ENCODE measurements at regions not wholly inside any gene's neighbourhood (a gene's known extent, or its start where the extent isn't known, plus 50 kb on each side); places are given as distances from the start of the nearest gene placed in this dataset.

DNA sequence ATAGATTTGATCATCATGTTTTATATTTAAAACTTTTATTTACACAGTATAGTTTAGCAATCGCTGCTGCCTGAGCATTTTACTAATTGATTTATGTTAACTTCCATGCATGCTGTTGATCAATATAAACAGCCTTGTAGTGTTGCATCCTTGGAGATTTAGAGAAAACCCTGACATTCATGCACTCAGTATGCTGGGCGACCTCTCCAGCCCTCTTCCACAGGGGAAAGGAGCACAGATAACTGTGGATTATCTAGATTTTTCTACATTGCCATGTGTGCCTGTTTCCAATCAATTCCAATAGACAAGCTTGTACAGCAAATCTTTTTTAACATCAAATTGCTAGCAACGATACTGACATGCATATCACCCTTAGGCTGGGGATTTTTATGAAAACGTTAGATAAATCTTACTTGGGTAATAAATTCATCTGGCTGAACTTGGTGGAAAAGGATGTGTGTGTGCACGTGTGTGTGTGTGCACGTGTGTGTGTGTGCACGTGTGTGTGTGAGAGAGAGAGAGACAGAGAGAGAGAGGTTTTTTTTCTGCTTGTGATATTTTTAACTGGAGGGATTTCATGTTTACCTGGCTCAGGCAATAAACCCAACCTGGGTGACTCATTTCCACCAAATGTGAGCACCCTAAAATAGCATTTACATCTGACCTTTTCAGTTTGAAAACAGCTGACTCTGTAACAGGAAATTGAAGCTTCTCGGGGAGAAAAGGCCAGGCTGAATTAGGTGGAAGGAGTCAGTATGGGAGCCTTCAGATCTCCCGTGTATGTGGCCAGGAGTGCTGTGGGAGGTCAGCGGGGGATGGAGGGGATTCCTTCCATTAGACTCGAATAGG lies 339.8 kb downstream of the PRDM2 start:
- DNase-seq (ENCODE audit: low spot score), result peak; percentile 35

DNA sequence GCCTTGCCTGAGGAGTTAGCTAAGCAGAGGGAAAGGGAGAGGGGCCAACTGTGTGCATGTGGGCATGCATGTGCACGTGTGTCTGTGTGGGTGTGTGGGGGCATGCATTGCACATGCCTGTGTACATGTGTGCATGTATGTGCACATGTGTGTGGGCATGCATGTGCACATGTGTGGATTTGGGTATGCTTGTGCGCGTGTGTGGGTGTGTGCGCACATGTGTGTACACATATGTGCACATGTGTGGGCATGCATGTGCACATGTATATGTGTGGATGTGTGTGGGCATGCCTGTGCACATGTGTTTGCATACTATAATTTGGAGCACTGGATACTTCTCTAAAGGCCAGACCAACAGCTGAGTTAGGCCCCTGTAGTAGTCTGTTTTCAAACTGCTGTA lies 350.0 kb downstream of the PRDM2 start:
- DNase-seq (ENCODE audit: low spot score), result no peak

DNA sequence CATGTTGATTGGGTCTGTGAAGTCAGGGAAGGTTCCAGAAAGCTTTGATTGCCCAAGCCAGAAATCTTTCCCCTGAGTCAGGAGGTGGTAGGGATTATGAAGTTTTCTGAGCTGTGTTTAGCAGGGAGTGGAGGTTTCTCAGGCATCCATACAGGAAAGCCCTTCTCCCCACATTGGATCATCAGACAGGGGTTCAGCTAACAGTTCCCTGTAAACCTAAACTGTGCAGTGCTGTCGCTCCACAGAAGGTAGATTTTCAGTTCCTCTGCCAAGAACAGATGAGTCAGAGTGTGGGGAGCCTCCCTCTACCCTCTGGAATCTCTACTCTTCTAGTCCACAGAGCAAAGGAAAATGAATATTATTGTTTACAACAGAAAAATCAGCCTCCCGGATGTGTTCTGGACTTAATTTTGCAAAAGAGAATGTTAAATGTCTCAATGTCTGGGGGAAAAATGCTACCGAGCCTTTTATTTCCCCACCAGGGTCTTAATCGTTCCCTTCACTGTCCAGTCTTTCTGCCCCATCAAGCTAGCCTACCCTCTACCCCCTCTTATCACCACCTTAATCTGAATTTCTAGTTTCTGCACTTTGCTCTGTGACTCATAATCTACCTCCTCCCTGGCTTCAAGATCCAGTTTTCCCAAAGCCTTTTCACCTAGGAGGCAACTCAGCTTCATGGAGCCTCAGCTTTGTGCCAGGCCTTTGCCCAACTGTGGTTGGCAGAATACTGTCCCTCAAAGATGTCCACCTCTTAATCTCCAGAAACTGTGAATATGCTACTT lies 355.6 kb downstream of the PRDM2 start:
- DNase-seq (ENCODE audit: low spot score), result no peak

DNA sequence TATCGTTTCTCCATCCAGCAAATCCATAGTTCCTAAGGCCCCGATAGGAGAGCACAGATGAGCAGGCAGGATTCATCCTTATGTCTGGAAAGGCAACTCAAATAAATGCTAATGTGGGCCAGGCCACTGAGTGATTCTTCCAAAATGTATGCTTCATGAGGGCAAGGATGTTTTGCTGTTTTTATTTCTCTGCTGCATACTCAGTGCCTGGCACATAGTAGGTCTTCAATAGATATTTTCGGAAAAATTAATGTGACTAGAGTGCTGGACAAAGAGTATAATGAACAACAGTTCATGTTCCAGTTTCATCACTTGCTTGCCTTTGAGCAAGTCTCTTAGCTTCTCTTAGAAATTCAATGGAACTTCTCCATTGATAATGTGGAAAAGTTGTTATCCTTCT lies 357.7 kb downstream of the PRDM2 start:
- DNase-seq (ENCODE audit: low spot score), result no peak

DNA sequence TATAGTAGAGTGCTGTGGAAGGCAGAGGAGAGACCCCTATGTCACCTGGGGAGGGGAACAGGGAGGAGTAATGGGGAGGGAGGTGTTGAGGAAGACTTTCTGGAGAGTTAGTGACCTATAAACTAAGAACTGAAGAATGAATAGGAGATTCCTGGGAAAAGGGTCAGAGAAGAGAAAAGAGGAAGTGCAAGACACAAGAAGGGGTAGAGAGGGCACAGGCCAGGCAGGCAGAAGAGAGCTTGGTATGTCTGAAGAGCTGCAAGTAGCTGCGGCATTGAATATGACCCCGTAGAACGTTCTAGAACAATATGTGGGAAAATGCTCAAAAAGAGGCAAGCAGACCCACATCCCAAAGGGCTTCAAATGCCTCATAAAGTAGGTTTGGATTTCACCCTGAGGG lies 361.2 kb downstream of the PRDM2 start:
- DNase-seq (ENCODE audit: low spot score), result no peak

DNA sequence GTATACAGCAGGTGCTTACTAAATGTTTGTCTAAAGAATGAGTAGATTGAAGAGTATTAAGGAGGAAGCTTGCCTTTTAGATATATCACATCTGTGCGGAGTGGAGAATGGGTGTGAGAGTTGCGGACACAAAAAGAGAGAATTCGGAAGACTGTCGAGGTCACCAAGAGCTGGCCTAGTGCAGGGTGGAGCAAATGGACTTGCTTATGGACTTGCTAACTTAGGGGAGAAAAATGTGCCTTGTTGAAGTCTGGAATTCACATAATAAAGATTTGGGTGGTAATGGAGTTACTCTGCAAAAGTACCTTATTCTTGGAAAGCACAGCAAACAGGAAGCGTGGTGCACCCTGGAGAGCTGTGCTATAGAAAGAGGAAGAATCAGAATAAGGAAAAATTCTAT lies 361.7 kb downstream of the PRDM2 start:
- no peak for DNase-seq (ENCODE audit: low spot score)

DNA sequence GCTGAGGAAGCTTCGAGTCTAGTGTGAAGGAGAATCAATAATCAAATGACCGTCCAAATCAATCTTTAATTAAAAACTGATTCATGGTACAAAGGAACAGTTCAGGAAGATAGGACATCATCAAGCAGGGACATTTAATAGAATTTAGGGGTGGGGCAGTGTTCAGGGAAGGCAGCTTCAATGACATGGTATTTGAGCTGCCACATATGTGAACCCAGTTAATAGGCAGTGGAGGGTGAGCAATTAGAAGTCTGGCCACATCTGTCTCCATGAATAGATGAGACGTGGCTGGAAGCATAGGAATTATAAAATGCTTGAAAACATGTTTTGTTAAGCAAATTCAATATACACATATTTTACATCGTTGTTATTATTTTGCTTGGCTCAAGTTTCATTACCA lies 362.7 kb downstream of the PRDM2 start:
- no peak for DNase-seq (ENCODE audit: low spot score)

DNA sequence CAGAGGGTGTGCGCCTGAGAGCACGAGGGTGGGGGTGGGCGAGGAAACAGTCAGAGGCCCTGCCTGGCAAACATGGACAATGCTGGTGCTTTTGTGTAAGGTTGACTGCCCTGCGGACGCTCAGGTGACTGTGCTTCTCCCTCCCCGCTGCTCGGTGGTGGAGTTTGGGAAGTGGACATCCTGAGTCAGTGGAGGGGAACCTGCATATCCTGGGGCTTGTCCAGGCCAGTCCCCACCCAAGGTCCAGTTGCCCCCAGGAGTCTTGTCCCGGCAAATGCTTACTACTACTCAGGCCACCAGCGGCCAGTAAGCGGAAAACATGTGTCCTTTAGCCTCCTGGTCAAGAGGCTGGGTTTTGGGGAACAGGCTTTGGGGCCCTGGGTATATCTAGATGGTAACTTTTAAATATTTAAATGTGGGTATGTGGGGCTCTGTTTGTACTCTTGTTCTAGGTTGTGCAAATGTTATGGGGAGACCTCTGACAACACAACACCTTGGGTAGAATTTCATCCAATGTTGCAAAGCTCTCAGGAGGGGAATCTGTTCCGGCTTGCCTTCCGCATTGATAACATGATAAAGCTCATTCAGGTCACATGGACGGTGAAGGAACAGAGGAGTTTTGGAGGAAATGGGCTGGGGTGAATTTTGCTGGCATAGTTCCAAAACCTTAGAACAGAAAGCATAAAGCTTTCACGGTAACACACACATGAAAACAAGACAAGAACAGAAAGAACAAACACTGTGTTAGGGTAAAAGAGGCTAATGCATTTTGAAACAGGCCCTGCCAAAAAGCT lies 364.9 kb downstream of the PRDM2 start:
- DNase-seq (ENCODE audit: low spot score), result no peak

DNA sequence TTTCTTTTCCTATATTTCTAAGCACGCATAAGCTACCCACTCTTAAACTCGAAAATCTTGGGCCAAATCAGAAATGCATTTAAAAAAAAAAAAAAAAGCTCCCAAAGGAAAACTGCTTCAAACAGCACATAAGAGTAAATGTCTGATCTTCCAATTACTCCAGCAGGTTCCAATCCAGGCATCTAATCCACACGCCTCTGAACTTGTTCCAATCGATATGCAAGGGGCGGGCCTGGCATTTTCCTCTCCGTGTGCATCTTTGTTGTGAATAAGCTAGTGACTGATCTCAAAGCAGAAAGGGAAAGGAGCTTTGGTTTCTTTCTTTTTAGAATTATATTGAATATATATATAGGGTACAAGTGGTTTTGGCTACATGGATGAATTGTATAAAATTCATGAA lies 365.5 kb downstream of the PRDM2 start:
- DNase-seq (ENCODE audit: low spot score), result no peak

DNA sequence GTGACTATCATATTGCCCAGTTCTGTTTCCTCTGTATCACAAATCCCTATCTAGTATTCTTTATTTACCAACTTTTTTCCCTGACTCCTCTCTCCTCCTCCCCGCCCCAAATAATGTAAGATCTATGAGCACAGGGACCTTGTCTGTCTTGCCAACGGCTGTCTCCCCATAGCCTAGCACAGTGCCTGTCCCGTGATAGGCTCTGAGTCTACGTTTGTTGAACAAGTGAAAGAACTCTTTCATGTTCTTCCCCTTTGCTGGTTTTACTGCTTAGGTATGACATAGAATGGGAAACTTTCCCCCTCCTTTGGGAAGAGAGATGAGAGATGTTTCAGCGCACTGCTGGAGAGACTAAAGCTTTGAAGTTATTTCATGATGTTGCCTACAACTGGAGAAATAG lies 367.0 kb downstream of the PRDM2 start:
- DNase-seq (ENCODE audit: low spot score), result no peak

DNA sequence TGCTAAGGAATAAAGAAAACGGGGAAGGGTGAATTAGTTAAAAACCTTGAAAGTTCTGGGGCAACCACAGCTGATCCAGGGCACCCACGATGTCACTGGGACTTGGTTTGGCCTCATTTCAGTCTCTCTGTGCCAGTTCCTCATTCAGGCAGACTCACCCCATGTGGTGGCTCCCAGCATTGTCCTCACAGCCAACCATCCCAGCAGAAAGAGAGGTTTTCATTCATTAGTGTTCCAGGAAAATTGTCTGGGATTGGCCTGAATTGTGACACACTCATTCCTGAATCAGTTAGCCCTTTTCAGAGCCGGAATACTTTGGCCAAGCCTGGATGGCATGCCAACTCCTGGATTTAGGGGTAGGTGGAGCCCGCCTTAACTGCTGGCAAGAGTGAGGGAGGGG lies 367.7 kb downstream of the PRDM2 start:
- DNase-seq (ENCODE audit: low spot score), result peak; percentile 29

DNA sequence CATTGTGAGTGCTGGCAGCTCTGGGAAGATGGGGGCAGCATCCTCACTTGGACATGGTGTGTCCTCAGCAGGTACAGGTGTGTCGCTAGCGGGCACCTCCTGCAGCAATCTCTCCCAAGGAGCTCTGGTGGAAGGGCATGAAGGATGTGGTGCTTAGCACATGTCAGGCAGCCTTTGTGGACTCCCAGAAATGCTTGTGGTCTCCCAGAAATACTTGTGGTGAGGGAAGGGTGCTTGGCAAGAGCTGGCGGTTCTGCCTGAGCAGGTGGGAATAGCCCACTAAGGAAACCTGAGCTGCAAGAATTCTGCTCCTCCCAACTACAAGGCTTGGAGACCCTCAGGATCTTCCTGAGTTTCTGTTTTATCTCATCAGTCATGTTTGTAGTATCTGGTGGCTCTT lies 371.6 kb downstream of the PRDM2 start:
- no peak for DNase-seq (ENCODE audit: low spot score)

DNA sequence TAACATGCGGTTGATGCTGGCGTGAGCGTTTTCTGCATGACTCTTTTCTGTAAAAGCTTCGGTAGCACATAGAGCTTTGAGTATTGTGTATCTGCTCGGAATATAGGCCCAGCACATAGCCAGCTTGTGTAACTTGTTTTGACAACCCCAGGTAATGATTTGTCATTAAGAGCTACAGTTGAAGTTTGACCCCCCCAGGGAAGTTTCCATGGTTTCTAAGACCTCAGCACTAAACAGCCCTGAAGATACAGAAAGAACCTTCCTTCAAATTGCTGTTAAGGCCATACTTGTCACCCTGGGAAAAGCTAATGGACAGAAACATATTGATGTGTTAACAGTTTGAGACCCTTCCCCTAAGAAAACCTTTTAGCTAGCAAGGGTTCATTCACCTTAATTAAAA lies 380.7 kb downstream of the PRDM2 start:
- no peak for DNase-seq (ENCODE audit: low spot score)

DNA sequence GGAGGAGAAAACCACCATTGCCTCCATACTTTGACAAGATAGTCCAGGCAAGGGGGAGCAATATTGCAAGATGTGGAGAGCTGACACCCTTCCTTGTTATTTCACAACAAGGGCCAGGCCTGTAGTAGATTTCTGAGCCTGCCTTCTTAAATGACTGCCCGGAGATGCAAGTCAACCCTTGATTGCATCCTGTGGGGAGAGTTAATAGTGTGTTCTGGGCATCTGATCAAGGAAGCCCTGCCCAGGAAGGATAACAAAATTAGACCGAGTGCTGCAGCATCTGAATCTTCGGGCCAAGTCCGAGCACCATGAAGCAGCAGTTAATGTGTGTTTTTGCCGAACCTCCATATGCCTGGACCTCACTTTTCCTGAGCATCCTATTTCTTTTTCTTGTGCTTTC lies 382.3 kb downstream of the PRDM2 start:
- DNase-seq (ENCODE audit: low spot score), result peak; percentile 93

DNA sequence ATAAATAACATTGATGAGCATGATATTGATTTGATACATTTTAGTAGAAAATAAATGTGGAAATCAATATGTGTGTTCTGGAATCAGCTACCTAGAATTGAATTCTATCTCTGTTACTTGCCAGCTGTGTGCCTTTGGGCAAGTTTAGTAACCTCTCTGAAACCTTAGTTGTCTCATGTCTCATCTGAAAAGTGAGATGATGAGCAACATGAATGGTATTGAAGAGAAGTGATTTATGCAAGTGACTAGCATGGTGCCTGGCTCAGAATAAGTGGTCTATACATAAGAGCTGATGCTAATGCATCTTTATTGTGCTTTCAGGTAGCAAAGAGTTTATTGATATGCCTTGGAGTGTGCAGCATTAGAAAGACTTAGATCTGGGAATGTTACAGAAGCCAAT lies 383.3 kb downstream of the PRDM2 start:
- no peak for DNase-seq (ENCODE audit: low spot score)

DNA sequence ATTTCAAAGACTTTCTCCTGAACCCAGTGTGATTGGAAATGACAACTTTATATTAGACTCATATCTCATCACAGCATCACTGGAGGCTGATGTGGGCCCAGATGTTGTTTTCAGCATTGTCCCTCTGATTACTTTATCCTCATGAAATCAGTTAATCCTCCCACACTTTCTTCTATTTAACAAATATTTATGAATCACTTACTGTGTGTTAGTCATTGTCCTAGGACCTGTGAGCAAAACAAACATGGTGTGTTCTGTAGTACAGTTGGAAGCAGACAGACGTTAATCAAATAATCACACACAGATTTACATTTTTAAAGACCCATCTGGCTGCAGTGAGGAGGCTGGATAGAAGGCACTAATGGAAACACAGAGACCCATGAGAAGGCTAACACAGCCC lies 383.7 kb downstream of the PRDM2 start:
- no peak for DNase-seq (ENCODE audit: low spot score)

DNA sequence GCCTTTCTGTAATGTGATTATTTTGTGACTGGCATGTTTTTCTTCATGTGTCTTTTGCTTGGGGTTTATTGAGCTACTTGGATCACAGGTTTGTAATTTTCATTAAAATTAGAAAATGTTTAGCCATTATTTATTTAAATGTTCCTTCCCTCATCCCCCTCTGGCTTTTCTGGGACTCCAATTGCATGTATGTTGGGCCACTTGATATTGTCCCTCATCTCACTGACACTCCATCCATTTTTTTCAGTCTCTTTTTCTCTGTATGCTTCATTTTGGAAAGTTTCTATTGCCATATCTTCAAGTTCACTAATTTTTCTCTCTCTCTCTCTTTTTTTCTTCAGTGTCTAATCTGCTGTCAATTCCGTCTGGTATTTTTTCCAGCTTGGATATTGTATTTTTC lies 390.1 kb downstream of the PRDM2 start:
- no peak for DNase-seq (ENCODE audit: low spot score)

DNA sequence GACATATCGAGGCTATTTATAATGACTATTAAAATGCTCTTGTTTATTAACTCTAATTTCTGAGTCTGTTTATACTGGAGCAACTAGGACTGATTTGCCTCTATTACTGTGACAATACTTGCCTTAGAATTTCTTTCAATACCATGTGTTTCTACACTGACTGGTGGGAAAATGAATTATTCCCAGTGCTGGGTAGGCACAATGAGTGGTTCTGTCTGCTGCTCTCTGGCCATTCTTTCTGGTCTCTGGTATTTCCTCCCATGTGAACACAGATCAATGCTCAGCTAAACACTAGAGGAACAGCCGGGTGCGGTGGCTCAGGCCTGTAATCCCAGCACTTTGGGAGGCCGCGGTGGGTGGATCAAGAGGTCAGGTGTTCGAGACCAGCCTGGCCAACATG lies 390.5 kb downstream of the PRDM2 start:
- no peak for DNase-seq (ENCODE audit: low spot score)

DNA sequence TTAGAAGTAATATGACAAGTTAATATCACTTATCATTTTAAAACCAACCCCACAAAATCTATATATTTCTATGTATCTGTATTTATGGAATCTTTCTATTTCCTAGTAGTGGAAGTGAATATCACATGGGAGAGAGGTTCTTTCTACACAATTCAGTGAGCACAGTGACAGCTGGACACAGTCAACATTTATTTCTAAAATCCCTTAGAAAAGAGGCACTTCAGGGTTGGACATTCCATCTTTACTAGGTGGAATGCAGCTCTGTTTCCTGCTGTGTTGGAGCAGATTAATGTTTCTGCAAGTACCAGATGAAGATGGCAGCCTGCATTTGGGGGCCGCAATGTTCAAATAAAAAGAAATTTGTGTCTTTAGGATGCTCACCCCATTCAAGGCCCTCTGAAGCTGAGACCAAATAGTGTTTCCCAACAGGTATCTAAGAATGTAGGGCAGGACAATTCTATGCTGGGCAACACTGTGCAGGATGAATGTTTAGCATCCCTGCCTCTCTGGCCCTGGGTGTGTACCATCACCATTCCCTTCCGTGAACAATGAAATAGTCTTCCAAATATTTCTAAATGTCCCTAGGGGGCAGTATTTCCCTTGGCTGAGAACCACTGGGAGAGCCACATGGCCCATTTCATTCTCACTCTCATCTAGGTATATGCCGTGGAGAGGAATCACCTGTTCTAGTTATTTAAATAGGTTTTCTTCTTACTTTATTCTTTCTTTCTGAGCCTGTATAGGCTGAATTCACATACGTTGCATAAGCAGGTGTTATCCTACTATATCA lies 394.8 kb downstream of the PRDM2 start:
- DNase-seq (ENCODE audit: low spot score), result peak; percentile 79

DNA sequence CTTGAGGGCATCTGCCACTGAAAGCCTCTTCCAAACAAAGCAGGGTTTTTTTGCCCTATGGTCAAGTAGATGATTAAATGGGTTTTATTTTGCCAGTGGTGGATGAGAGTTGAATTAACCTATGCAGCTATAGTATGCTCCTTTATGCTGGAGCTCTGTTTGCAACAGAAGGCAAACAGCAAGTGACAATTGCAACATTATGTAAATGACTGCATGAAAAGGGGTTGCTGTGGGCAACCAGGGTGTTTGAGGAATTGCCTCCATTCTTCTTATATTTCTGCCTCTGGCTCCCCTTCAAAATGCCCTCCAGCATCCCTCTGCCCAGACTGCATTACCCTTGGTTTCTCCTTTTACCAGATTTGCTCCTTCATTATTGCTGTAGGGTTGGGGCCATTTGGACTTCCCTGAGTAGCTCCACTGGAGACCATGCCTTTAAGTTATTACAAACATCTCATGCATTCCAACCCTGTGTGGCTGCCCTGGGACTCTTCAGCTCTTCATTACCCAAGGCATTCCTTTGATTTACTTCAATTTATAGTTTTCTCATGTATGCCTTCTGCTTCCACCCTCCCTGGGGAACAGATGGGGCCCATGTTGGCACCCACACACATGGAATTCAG lies 398.4 kb downstream of the PRDM2 start:
- no peak for DNase-seq (ENCODE audit: low spot score)

DNA sequence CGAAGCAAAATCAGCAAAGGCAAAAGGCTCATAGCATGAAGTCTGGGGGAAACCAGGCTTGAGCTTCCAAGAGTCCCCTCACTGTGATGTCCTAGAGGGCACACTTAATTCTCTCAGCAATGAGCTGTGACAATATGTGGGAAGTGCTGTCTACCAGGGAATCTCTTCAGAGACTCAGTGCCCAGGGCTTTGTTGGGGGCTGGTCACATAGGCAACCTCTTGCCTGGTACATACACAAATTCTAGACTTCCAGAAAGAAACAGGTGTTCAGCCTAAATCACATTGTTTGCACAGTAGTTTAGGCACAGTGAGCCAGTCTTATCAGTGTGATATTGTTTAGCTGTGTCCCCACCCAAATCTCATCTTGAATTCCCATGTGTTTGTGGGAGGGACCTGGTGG lies 400.5 kb downstream of the PRDM2 start:
- no peak for DNase-seq (ENCODE audit: low spot score)

All from cerebellar cortex (tissue), 1 donor.